HG03097 (cell line): ENCODE measurements at regions not wholly inside any gene's neighbourhood (a gene's known extent, or its start where the extent isn't known, plus 50 kb on each side); places are given as distances from the start of the nearest gene placed in this dataset.

ENCODE experiments used
- ATAC-seq: cut with Tn5 transposase; IDR thresholded peaks from one replicate; pipeline ENCODE4 v1.9.1; 2021; ENCODE audit not compliant: unreplicated experiment, low FRiP score

DNA sequence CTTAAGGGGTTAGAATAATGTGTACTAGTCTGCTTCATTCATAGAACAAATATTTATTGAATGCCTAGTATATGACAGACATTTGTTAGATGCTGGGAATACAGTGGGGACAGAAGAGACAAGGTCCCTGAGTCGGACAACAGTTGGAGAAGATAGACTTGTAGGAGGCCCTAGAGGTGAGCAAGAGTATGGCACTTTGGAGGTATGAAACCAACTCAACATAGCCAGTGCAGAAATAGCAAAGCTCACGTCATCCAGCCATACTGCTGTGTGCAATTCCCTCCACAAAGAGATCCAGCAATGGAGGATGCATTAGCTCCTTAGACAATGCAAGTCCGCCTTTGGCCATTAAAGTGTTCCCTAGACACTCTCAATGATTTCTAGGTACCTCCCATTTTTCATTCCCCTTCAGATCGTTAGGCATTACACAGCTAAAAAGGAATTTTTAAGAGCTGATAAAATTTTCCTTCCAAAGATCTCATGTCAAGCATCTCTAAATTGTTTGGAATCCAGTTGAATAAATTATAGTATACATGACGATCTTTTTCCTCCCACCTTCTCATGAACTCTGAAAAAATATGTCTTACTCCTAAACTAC, 1949.6 kb upstream of the WWC1 start:
- ATAC-seq = no peak

- no peak for ATAC-seq
These were observed 1949.0 kb upstream of the WWC1 start for GRCh38 chr5:166342402-166342801.

DNA sequence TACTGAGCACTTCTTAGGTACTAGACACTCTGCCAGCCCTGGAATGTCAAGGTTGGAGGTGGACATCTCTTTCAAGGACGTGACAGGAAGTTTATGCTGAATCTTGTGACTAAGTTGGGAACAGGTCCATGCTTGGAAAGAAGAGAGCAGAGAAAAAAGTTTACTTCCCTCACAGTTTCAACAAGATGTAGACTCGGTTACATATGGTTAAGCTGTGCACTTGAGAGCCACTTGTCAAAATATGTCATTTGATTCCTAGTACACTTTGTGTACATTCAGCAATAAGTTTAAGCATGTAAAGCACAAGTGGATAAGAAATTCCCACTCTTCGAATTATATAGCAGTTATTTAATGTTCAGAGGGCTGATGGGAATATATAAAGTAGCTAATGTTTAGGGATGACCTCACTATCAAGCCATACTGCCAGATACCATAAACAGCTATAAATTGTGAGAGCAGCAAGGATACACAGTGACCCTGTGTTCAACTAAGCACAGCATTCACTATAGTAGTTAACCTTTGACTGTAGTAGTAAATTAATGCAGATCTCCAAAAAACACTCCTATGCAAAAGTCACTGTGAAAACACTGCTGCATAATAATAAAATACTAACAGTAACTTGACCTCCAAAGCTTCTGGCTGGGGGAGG, 1944.6 kb upstream of the WWC1 start:
- no peak for ATAC-seq

DNA sequence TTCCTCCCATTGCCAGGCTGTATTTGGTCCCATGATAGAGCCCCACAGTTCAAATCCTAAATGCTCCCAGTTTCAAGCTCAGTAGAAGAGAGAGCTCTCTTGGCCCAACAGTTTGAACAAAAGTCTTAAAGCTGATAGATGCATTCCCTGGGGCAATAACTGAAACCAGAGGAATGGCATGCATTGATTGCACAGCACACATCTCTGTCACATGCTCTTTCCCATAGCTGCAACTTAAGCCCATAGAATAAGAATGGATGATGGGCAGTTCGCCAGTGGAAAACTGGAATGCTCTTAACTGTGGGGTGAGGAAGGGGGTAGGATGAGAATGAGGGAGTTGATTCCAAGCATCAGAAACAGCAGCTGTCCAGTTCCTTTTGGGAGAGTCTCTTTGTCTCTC, 1942.4 kb upstream of the WWC1 start:
- no peak for ATAC-seq

GRCh38 chr5:166353580-166353979, 1937.9 kb upstream of the WWC1 start:
- ATAC-seq = no peak

DNA sequence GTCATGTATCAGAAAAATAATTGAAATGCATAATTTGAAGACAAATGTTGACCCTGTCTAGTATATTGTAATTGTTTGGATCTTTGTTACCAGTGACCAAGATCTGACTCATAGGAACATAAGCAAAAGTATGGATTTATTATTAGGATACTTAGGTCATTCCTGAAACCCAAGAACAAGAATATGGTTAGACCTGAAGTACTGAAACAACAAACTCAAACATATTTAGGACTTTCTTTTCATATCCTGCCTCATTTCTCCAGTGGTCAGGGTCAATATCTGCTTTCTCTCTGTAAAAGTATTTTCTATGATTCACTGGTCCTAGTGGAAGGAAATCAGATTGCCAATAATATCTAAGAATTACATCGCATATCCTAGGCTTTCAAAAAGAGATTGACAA, 1937.1 kb upstream of the WWC1 start:
- no peak for ATAC-seq

DNA sequence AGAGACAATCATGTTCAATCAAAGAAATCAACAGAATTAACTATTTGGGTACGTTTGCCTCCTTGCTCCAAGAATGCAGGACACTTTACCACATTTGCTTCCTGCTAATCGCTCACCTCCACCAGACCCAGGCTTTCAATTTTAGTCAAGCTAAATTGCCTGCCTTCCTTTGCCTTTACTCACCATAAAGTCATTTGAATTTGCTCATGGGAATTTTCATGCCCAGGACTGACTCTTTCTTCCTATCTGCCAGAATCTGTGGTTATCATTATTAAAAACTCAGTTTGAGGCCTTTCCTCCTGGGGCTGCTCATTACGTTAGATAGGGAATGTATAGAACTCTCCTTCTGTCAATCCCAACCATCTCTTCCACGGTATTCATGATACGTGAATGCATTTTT, 1935.3 kb upstream of the WWC1 start:
- ATAC-seq = no peak

DNA sequence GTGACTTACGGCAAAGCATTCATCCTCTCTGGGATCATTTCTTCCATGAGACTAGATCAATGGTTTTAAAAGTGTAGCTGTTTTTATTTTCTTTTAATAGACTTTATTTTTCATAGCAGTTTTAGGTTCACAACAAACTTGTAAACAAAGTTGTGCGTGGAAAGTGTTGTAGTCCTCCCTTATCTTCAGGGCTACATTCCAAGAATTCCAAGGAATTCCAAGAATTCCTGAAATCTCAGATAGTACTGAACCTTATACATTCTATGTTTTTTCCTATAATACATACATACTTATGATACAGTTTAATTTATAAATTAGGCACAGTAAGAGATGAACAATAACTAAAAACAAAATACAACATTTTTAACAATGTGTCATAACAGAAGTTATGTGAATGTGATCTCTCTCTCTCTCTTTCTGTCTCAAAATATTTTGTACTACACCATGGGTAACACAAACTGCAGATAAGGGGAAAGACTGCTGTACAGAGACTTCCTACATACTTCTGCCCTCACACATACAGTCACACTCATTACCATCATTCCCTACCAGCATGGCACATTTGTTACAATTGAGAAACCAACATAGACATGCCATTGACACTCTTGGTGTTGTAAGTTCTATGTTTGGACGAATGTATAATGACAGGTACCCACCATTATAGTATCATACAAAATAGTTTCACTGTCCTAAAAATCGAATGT, 1933.2 kb upstream of the WWC1 start:
- ATAC-seq = no peak

- ATAC-seq = no peak
These were observed 1928.2 kb upstream of the WWC1 start for GRCh38 chr5:166363087-166363760.

DNA sequence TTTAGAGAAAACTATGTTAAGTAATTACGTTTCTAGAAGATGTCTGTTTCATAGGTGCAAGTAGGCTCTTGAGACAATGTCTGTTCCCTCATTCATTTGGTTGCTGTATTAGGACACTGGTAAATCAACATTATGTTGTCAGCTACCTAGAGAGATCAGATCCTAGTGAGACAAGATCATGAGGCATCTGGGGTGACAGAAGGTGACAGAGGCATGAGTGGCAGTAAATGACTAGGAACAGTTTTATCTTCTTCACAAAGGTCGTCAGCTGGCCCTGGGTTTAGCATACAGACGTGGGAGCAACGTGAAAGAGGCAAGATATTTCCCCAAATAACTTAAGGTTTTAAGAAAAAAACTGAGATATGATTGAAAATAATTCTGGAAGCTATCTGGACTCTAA, 1926.3 kb upstream of the WWC1 start:
- no peak for ATAC-seq

- no peak for ATAC-seq
These were observed 1924.1 kb upstream of the WWC1 start for GRCh38 chr5:166367391-166367790.

GRCh38 chr5:166369346-166369745, 1922.1 kb upstream of the WWC1 start:
- ATAC-seq = no peak

GRCh38 chr5:166369807-166370206, 1921.6 kb upstream of the WWC1 start:
- ATAC-seq = no peak

- no peak for ATAC-seq
These were observed 1920.3 kb upstream of the WWC1 start for GRCh38 chr5:166370928-166371690.

DNA sequence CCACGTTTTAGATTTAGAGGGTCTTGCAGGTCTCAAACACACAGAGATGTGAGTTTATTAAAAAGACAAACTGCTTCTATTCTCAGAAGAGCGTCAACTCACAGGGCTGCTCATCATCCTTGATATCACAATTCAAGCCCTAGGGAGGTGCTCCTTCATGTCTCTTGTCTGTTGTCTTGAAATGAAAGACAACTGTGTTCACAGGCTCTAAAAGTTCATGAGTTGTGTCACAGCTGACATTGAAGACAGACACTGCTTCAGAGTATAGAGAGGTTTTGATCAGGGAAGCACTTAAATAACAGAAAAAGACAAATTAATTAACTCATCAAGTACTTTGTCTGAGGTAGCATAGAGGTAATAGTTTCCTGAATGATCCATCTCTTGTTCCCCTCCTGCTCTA, 1917.6 kb upstream of the WWC1 start:
- no peak for ATAC-seq

DNA sequence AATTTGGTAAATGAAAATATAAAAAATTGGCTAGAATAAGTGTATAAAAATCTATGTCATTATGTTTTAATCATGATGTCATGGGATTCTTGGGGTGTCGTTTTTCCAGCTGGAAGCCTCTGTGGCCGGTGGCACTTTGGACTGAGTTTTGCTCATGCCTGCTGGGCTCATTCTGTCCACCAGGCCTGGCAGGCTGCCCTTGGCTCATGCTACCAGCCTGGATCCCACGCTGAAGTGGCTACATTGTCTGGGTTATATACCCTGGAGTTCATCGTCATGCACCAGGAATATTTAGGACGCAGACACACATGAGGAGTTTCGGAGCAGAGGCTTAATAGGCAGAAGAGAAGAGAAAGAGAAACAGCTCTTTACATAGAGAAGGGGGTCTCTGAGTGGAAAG, 1913.7 kb upstream of the WWC1 start:
- ATAC-seq = no peak

- ATAC-seq = no peak
These were observed 1911.9 kb upstream of the WWC1 start for GRCh38 chr5:166379517-166379916.

DNA sequence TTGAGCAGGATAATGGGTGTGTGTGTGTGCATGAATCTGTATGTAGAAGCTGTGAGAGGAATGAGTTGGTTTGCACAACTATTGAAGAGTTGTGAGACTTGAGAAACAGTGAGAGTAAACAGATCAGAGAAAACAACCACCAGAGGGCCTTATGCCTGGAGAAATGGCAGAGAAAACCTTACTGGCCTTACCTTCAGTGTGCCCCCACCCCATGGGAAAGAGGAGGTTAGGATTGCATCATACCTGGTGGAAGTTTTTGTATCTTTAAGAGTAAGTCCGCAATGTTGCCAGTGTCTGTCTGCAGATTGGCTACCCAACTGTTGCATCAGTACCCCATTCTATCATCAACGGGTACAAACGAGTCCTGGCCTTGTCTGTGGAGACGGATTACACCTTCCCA, 1909.4 kb upstream of the WWC1 start:
- no peak for ATAC-seq

DNA sequence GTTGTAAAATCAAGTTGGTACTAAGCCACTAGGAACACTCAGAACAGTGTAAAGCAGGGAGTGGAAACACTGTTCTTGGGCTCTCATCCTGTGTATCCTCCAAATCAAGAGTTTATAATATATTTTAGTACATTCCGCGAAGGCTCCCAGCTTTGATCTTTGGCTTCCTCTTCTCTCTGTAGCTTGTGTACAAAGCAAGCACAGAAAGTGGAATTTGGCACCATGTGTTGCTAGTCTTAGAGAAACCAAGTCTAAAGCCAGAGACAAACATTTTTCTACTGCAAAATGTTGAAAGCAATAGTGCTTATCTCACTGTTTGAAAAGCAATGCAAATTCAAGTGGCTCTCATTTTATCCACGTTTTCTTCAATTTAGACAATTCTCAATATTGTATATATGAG, 1893.3 kb upstream of the WWC1 start:
- no peak for ATAC-seq

- ATAC-seq = no peak
These were observed 1891.7 kb upstream of the WWC1 start for GRCh38 chr5:166399781-166400180.

DNA sequence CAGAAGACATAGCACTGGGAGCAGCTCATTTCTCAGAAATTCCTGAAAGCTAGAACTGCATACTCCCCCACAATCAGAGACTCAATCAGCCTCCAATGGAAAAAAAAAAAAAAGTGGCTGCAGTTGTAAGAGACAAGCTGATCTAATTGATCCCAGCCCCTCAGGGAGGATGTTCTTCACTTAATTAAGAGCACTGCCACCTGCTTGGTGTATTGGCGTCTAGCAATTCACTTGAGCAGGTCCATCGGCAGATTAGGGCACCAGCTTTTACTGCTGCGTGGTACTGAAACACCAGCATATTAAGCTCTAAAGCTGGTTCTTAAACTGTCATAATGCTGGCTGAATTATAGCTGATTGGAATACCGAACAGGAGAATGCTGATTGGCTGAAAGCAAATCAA, 1890.1 kb upstream of the WWC1 start:
- ATAC-seq = no peak
